ENCODE measurements at regions not wholly inside any gene's neighbourhood (a gene's known extent, or its start where the extent isn't known, plus 50 kb on each side); places are given as distances from the start of the nearest gene placed in this dataset.

DNA sequence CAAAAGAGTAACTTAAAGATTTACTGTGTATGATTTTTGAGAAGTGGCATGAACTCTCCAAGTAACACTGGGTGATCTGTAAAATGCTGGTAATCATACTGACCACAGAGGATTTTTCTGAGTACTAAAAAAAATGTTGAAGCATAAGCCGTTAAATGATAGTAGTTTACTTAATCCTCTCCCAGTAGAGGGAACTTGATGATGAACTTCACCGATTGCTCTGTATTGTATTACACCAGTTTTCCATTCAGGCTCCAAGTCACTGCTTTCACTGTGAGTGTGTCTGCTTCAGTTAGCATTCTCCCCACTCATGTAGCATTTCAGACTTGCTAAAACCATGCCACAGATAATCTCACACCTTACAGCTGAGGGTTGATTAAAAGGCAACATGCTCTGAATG lies 294.1 kb downstream of the GBA3 start:
- TF ChIP-seq, protein P1, sequence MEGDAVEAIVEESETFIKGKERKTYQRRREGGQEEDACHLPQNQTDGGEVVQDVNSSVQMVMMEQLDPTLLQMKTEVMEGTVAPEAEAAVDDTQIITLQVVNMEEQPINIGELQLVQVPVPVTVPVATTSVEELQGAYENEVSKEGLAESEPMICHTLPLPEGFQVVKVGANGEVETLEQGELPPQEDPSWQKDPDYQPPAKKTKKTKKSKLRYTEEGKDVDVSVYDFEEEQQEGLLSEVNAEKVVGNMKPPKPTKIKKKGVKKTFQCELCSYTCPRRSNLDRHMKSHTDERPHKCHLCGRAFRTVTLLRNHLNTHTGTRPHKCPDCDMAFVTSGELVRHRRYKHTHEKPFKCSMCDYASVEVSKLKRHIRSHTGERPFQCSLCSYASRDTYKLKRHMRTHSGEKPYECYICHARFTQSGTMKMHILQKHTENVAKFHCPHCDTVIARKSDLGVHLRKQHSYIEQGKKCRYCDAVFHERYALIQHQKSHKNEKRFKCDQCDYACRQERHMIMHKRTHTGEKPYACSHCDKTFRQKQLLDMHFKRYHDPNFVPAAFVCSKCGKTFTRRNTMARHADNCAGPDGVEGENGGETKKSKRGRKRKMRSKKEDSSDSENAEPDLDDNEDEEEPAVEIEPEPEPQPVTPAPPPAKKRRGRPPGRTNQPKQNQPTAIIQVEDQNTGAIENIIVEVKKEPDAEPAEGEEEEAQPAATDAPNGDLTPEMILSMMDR (IDR thresholded peaks at IDR 0.05; ENCODE audit: low read length): no peak
- TF ChIP-seq EZH2phosphoT487 (IDR thresholded peaks at IDR 0.05; ENCODE audit: low read length): no peak
